ENCODE measurements at regions not wholly inside any gene's neighbourhood (a gene's known extent, or its start where the extent isn't known, plus 50 kb on each side); places are given as distances from the start of the nearest gene placed in this dataset.

GRCh38 chr9:124185413-124185812 is 72.3 kb upstream of the NEK6 start:
- TF ChIP-seq CTCF (IDR thresholded peaks at IDR 0.05): no peak

GRCh38 chr9:124187311-124187710 is 70.4 kb upstream of the NEK6 start:
- no peak overlapping the region for H3K4me3 ChIP-seq
- no peaks in the 10 kb centered on the region for H3K36me3 ChIP-seq
- no peak for DNase-seq
- peaks cover 0 to 47% (median 22%) of the 10 kb centered on the region in 7 donors for H3K27me3 ChIP-seq
- no peak overlapping the region for H3K27ac ChIP-seq
- TF ChIP-seq CTCF (IDR thresholded peaks at IDR 0.05): no peak
- WGBS, 2 donors: 49 to 56% methylated on average over 3 of the region's 3 CpGs
- peaks cover 0 to 4% (median 0%) of the 10 kb centered on the region in 11 donors for H3K9me3 ChIP-seq
- no peaks in the 10 kb centered on the region for H3K4me1 ChIP-seq
- no peak for ATAC-seq
- intact Hi-C loops (cut with DNase I): no loop called here

More at GRCh38 chr9:124185413-124185812, 72.3 kb upstream of the NEK6 start:
- H3K27me3 ChIP-seq: peaks cover 0 to 65% (median 37%) of the 10 kb centered on the region in 7 donors
- DNase-seq (no peak), ATAC-seq (no peak)
- 90 to 93% methylated on average over 5 of the region's 5 CpGs for WGBS, 2 donors
- H3K4me1 ChIP-seq: peaks cover 0 to 4% (median 0%) of the 10 kb centered on the region in 9 donors
- peaks cover 0 to 4% (median 0%) of the 10 kb centered on the region in 11 donors for H3K9me3 ChIP-seq
- no peak overlapping the region for H3K27ac ChIP-seq
- H3K4me3 ChIP-seq: no peak overlapping the region
- intact Hi-C loops (cut with DNase I): no loop called here
- H3K36me3 ChIP-seq: no peaks in the 10 kb centered on the region

GRCh38 chr9:124188331-124189110 is 69.2 kb upstream of the NEK6 start:
- H3K36me3 ChIP-seq: no peaks in the 10 kb centered on the region
- no peak for TF ChIP-seq CTCF (IDR thresholded peaks at IDR 0.05)
- H3K27me3 ChIP-seq: peaks cover 0 to 38% (median 10%) of the 10 kb centered on the region in 7 donors
- H3K9me3 ChIP-seq: peaks cover 0 to 3% (median 0%) of the 10 kb centered on the region in 11 donors
- WGBS, 2 donors: 82 to 89% methylated on average over 3 of the region's 3 CpGs
- H3K4me1 ChIP-seq: no peaks in the 10 kb centered on the region
- H3K27ac ChIP-seq: no peak overlapping the region
- no peak overlapping the region for H3K4me3 ChIP-seq
- ATAC-seq: no peak
- DNase-seq: no peak
- intact Hi-C loops (cut with DNase I): no loop called here

GRCh38 chr9:124190761-124191160 is 67.0 kb upstream of the NEK6 start:
- Histone ChIP-seq H3K36me3 (no peaks in the 10 kb centered on the region), H3K27ac (no peak overlapping the region), H3K4me1 (peaks cover 0 to 2% (median 0%) of the 10 kb centered on the region in 9 donors), H3K27me3 (peaks cover 0 to 21% (median 6%) of the 10 kb centered on the region in 7 donors), H3K9me3 (peaks cover 0 to 17% (median 2%) of the 10 kb centered on the region in 11 donors), H3K4me3 (no peak overlapping the region)
- TF ChIP-seq CTCF (IDR thresholded peaks at IDR 0.05): no peak
- 77 to 85% methylated on average over 10 of the region's 10 CpGs for WGBS, 2 donors
- ATAC-seq (no peak), DNase-seq (no peak)
- intact Hi-C loops (cut with DNase I): loop anchor here in 1 of 10 donors (10.0 kb wide), 1 partner anchor 46 kb away; no protein-coding TSS in a partner anchor

Measured in heart right ventricle (tissue), 16 donors.